Stimulated activated memory B cell treated with anti-CD40 and anti-IgM and Interleukin-4, amounts not matched to agents 10 μg/mL and 1 μg/mL and 100 μg/mL, for 72 hours (primary cell): ENCODE measurements at regions not wholly inside any gene's neighbourhood (a gene's known extent, or its start where the extent isn't known, plus 50 kb on each side); places are given as distances from the start of the nearest gene placed in this dataset.
A peak's percentile ranks its signal among the peaks of the same experiment; 100 is the strongest.

ENCODE experiments used
- ATAC-seq: fragments of 150-1000 bp; cut with Tn5 transposase; 2 replicates; pipeline ENCODE4 v1.10.0; 2021
- H3K27ac Mint-ChIP-seq: one replicate; pipeline ENCODE4 v1.8.0; 2022; ENCODE audit warnings: mild to moderate bottlenecking, mixed read lengths
- H3K27me3 Mint-ChIP-seq: one replicate; pipeline ENCODE4 v1.8.0; 2022; ENCODE audit warnings: mixed read lengths
- H3K36me3 Mint-ChIP-seq: one replicate; pipeline ENCODE4 v1.8.0; 2022; ENCODE audit warnings: mixed read lengths
- H3K4me1 Mint-ChIP-seq: one replicate; pipeline ENCODE4 v1.8.0; 2022; ENCODE audit warnings: mixed read lengths
- H3K4me3 Mint-ChIP-seq: one replicate; pipeline ENCODE4 v1.8.0; 2022; ENCODE audit warnings: mild to moderate bottlenecking, moderate library complexity, mixed read lengths
- H3K9me3 Mint-ChIP-seq: one replicate; pipeline ENCODE4 v1.8.0; 2022; ENCODE audit warnings: mixed read lengths

DNA sequence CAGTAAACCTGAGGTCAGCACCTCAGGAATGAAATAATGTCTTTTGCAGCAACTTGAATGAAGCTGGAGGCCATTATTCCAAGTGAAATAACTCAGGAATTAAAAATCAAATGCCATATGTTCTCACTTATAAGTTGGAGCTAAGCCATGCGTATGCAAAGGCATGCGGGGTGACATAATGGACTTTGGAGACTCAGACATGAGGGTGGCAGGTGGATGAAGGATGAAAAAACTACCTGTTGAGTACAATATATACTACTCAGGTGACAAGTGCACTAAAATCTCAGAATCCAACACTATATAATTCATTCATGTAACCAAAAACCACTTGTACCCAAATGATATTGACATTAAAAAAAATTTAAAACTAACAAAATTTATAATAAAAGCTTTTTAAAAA lies 1416.9 kb downstream of the UQCRFS1 start:
- no peak overlapping the region for H3K4me3 Mint-ChIP-seq
- H3K4me1 Mint-ChIP-seq: peaks cover 19% of the 10 kb centered on the region
- no peaks in the 10 kb centered on the region for H3K27me3 Mint-ChIP-seq
- peaks cover 14% of the 10 kb centered on the region for H3K36me3 Mint-ChIP-seq
- H3K27ac Mint-ChIP-seq: no peak overlapping the region
- no peaks in the 10 kb centered on the region for H3K9me3 Mint-ChIP-seq
- no peak for ATAC-seq

DNA sequence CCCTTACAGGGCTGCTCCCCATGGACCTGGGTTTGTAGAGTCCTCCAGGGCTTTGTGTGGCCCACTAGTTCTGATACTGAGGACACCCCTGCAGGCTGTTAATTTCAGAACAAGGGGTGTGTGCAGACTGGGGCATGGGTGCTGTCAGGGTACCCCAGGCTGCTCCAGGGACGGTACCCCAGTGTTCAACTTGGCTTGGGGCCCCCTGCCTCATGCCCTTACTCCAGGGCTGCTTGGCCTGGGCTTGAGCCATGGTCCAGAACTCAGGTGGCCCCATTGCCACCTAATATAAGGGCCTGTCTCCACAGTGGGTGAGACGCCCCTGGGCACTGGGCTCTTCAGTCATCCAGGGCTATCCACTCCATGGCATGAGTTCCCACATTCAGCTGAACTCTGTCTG lies 1417.6 kb downstream of the UQCRFS1 start:
- Mint-ChIP-seq H3K4me3 (no peak overlapping the region), H3K27ac (no peak overlapping the region)

DNA sequence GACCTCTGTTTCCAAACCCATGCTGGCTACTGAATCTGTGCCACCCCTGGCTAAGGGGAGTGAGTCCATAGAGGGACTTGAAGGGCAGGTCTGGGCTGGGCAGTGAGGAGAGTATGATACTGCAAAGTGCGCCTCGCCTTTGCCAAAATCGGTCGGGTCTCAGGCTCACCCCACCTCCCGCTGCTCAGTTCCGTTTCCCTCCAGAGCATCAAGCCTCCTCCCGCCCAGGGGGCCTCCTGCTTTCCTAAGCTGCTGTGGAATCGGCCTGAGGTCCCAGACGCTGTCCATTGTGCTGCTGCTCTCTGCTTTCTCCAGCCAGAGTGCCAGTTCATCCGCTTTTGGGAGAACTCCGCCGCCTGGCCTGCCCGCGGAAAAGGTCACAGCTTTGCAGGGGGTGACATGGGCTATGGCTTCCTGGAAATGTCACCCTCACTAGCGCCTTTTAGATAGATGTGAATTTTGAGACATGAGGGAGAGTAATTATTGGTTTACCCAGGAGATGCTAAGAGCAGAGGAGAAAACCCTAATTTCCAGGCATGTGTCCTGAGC lies 1418.4 kb downstream of the UQCRFS1 start:
- peak overlapping the region; percentile 93 for H3K4me3 Mint-ChIP-seq
- no peaks in the 10 kb centered on the region for H3K9me3 Mint-ChIP-seq
- H3K36me3 Mint-ChIP-seq: peaks cover 6% of the 10 kb centered on the region
- no peaks in the 10 kb centered on the region for H3K27me3 Mint-ChIP-seq
- H3K27ac Mint-ChIP-seq: peak overlapping the region; percentile 86
- peaks cover 17% of the 10 kb centered on the region for H3K4me1 Mint-ChIP-seq
- no peak for ATAC-seq

More for the DNA sequence above, 1417.6 kb downstream of the UQCRFS1 start:
- no peaks in the 10 kb centered on the region for H3K9me3 Mint-ChIP-seq
- ATAC-seq: no peak
- peaks cover 22% of the 10 kb centered on the region for H3K4me1 Mint-ChIP-seq
- H3K27me3 Mint-ChIP-seq: no peaks in the 10 kb centered on the region
- H3K36me3 Mint-ChIP-seq: peaks cover 12% of the 10 kb centered on the region

DNA sequence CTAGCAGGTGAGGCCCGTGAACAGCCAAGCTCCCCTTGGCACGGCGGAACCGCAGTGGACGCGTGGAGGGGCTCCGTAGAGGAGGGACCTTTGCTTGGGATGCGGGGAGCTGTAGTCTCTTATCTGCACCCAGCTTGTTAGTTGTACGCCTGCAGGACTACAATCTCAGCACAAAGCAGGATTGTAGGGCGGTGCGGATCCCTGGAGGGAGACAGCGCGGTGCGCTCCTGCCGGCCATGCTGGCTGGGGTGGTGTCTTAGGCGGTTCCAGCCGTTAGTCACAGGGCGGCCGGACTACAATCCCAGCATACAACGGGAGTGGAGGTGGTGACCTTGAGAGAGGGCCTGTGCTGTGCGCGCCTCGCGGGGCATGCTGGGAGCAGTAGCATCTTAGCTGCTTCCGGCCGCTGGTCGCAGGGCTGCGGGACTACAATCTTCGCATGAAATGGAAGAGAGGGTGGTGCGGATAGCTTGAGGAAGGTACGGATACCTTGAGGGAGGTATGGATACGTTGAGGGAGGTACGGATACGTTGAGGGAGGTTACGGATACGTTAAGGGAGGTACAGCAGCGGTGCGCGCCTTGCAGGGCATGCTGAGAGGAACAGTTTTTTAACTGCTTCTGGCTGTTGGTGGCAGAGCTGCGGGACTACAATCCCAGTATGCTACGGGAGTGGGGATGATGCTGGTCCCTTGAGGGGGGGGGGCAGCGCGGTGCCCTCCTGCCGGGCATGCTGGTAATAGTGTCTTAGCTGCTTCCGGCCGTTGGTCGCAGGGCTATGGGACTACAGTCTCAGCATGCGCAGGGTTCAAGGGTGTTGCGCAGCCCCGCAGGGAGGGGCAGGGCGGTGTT lies 1419.1 kb downstream of the UQCRFS1 start:
- peaks cover 6% of the 10 kb centered on the region for H3K36me3 Mint-ChIP-seq
- ATAC-seq: peak; percentile 98

DNA sequence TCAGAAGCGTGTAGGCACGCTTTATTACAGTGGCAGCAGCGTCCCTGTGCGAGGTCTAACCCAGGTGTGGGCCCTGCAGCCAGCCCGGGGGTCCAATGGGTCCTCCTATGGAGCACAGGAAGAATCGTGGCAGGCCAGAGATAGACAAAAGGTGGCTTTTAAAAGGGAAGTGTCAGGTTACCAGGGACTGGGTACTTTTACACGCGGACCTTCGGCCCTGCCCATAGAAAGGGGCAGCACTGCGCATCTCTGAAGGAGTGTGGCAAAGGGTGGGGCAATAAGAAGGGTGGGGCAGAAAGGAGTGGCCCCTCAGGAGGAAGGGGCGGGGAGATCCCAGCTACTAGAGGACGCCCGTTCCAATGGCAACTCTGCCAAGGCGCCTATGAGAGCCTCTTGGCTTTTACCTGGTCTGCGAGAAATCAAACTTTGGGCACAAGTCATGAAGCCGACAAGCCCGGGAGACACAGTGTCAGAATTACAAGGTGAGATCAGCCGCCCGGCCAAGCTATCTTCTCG lies 1419.8 kb downstream of the UQCRFS1 start:
- Mint-ChIP-seq H3K4me3 (peak overlapping the region; percentile 93), H3K27ac (peak overlapping the region; percentile 86), H3K4me1 (peaks cover 19% of the 10 kb centered on the region), H3K9me3 (no peaks in the 10 kb centered on the region), H3K27me3 (no peaks in the 10 kb centered on the region), H3K36me3 (peaks cover 6% of the 10 kb centered on the region)
- ATAC-seq: peak; percentile 93

More for the DNA sequence above, 1419.1 kb downstream of the UQCRFS1 start:
- H3K9me3 Mint-ChIP-seq: no peaks in the 10 kb centered on the region
- peaks cover 17% of the 10 kb centered on the region for H3K4me1 Mint-ChIP-seq
- H3K4me3 Mint-ChIP-seq: peak overlapping the region; percentile 93
- H3K27me3 Mint-ChIP-seq: no peaks in the 10 kb centered on the region
- H3K27ac Mint-ChIP-seq: peak overlapping the region; percentile 86

DNA sequence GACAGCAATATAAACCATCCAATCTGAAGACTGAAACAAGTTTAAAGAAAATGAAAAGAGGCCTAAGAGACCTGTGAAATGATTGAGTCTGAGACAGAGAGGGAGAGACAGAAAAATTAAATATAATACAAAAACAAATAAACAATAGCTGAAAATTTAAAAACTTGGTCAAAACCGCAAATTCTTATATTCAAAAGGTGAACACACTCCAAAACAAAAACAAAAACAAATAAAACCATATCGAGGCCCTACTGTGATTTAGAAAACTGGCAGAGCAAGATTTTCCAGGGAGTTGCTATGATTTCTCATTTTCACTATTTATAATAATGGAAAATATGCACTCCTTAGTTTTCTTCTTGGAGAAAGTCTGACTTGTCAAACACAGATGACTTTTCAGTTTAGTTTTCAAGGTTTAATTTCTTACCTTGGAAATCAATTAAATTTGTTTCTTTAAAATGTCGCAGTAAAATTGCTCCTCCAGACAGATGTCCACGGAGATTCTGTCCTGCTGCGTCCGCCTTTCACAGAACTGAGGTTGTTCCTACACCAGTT lies 1420.3 kb downstream of the UQCRFS1 start:
- Mint-ChIP-seq H3K4me3 (peak overlapping the region; percentile 93), H3K27me3 (no peaks in the 10 kb centered on the region), H3K36me3 (peaks cover 8% of the 10 kb centered on the region), H3K27ac (peak overlapping the region; percentile 86), H3K9me3 (no peaks in the 10 kb centered on the region), H3K4me1 (peaks cover 24% of the 10 kb centered on the region)
- no peak for ATAC-seq

DNA sequence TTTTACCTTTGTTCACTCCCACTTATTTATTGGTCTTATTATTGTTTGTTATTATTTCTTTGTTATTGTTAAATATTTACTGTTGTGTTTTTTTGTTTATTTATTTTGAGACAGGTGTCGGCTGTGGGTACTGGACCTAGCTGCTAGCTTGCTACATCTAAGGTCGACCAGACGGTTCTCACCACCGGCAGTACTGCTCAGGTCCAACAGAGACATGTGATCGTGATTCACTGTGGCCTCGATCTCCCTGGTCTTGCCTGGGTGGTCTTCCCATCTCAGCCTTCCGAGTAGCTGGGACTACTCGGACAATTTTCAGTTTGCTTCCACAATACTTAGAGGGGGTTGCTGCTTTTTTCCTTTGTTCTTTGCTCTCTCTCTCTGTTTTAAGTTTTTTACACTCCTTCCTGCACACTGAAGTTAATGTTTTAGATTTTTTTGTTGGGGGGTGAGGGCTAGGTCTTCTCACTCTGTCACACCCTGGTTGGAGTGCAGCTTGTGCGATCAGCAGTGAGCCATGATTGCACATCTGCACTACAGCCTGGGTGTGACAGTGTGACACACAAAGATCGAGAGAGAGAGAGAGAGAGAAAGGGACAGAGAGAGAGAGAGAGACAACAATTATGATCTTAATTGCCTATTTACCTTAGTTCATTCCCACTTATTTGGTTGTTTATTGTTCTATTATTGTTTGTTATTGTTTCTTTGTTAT lies 1432.4 kb downstream of the UQCRFS1 start:
- Mint-ChIP-seq H3K4me1 (peaks cover 14% of the 10 kb centered on the region), H3K9me3 (peaks cover 16% of the 10 kb centered on the region), H3K27ac (peak overlapping the region; percentile 90), H3K27me3 (no peaks in the 10 kb centered on the region), H3K36me3 (peaks cover 41% of the 10 kb centered on the region), H3K4me3 (peak overlapping the region; percentile 53)
- no peak for ATAC-seq

DNA sequence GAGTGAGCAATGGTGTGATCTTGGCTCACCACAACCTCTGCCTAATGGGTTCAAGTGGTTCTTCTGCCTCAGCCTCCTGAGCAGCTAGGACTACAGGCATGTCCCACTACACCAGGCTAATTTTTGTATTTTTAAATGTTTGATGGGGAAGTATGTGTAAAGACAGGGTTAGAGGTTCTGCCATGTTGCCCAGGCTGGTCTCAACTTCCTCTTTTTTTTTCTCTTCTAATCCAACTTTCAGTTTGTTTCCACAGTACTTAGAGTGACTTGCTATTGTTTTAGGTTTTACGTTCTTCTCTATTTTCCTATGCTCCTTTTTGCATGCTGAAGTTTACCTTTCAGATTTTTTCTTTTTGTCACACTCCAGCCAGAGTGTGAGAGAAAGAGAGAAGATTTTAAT lies 1433.0 kb downstream of the UQCRFS1 start:
- H3K9me3 Mint-ChIP-seq: peaks cover 17% of the 10 kb centered on the region
- H3K4me3 Mint-ChIP-seq: peak overlapping the region; percentile 50
- peaks cover 47% of the 10 kb centered on the region for H3K36me3 Mint-ChIP-seq
- H3K27me3 Mint-ChIP-seq: no peaks in the 10 kb centered on the region
- ATAC-seq: peak; percentile 87
- peak overlapping the region; percentile 90 for H3K27ac Mint-ChIP-seq
- H3K4me1 Mint-ChIP-seq: peaks cover 14% of the 10 kb centered on the region

DNA sequence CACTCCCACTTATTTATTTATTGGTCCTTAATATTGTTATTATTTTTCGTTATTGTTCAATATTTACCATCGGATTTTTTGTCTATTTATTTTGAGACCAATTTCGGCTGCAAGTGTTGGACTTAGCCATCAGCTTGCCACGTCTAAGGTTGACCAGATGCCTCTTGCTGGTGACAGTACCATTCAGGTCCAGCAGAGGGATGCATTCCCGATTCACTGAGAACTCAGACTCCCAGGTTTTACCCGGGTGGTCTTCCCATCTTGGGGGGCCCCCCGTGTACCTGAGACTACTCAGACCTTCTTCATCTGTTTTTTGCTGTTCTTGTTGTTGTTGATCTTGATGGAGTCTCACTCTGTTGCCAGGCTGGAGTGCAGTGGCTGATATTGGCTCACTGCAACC lies 1435.2 kb downstream of the UQCRFS1 start:
- ATAC-seq: no peak
- Mint-ChIP-seq H3K4me1 (peaks cover 14% of the 10 kb centered on the region), H3K9me3 (peaks cover 28% of the 10 kb centered on the region), H3K27me3 (no peaks in the 10 kb centered on the region), H3K27ac (no peak overlapping the region), H3K36me3 (peaks cover 69% of the 10 kb centered on the region), H3K4me3 (no peak overlapping the region)

DNA sequence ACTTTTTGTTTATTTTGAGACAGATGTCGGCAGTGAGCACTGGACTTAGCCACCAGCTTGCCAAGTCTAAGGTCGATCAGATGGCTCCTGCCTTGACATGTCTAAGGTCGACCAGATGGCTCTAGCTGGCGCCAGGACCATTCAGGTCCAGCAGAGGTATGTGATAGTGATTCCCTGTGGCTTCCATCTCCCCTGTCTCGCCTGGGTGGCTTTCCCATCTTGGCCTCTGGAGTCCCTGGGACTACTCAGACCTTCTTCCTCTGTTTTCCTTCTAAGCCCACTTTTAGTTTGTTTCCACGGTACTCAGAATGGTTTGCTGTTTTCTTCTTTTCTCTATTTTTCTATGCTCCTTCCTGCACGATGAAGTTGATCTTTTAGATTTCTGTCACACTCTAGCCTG lies 1435.7 kb downstream of the UQCRFS1 start:
- H3K27ac Mint-ChIP-seq: no peak overlapping the region
- no peak for ATAC-seq
- peaks cover 14% of the 10 kb centered on the region for H3K4me1 Mint-ChIP-seq
- peaks cover 74% of the 10 kb centered on the region for H3K36me3 Mint-ChIP-seq
- no peak overlapping the region for H3K4me3 Mint-ChIP-seq
- H3K27me3 Mint-ChIP-seq: no peaks in the 10 kb centered on the region
- peaks cover 31% of the 10 kb centered on the region for H3K9me3 Mint-ChIP-seq

DNA sequence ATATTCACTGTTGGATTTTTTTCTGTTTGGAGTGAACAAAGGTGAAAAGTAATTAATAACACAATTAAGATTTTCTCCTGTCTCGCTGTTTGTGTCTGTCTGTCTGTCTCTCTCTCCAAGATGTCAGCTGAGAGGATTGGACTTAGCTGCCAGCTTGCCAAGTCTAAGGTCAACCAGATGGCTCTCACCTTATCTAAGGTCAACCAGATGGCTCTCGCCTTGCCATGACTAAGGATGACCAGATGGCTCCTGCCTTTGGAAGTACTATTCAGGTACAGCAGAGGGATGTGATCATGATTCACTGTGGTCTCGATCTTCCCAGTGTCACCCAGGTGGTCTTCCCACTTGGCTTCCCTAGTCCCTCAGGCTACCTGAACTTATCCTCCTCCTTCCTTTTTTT lies 1436.4 kb downstream of the UQCRFS1 start:
- no peaks in the 10 kb centered on the region for H3K27me3 Mint-ChIP-seq
- H3K36me3 Mint-ChIP-seq: peaks cover 81% of the 10 kb centered on the region
- no peak overlapping the region for H3K27ac Mint-ChIP-seq
- H3K9me3 Mint-ChIP-seq: peaks cover 37% of the 10 kb centered on the region
- H3K4me1 Mint-ChIP-seq: peaks cover 14% of the 10 kb centered on the region
- no peak overlapping the region for H3K4me3 Mint-ChIP-seq
- ATAC-seq: no peak

DNA sequence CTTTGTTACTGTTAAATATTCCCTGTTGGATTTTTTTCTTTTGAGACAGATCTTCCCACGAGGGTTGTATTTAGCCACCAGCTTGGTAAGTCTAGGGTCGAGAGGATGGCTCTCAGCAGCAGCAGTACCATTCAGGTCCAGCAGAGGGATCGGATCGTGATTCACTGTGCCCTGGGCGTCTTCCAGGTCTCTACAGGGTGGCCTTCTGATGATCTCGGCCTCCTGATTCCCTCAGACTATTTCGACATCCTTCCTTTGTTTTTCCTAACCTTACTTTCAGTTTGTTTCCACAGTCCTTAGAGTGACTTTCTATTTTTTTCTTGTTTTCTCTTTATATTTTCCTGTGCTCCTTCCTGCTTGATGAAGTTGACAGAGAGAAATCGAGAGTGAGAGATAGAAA lies 1436.9 kb downstream of the UQCRFS1 start:
- Mint-ChIP-seq H3K4me3 (no peak overlapping the region), H3K27ac (no peak overlapping the region), H3K36me3 (peaks cover 83% of the 10 kb centered on the region)

DNA sequence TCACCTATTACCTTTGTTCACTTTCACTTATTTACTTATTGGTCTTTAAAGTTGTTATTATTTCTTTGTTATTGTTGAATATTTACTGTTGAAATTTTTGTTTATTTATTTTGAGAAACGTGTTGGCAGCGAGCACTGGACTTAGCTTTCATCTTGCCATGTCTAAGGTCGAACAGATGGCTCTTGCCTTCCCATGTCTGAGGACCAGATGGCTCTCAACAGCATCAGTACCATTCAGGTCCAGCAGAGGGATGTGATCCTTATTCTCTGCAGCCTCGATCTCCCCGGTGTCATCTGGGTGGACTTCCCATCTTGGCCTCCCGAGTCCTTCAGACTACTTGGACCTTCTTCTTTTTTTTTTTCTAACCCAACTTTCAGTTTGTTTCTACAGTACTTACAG lies 1437.6 kb downstream of the UQCRFS1 start:
- Mint-ChIP-seq H3K27me3 (no peaks in the 10 kb centered on the region), H3K4me1 (peaks cover 9% of the 10 kb centered on the region), H3K27ac (no peak overlapping the region), H3K4me3 (no peak overlapping the region), H3K9me3 (peaks cover 41% of the 10 kb centered on the region), H3K36me3 (peaks cover 86% of the 10 kb centered on the region)
- no peak for ATAC-seq

More for the DNA sequence above, 1436.9 kb downstream of the UQCRFS1 start:
- H3K4me1 Mint-ChIP-seq: peaks cover 14% of the 10 kb centered on the region
- peaks cover 41% of the 10 kb centered on the region for H3K9me3 Mint-ChIP-seq
- no peaks in the 10 kb centered on the region for H3K27me3 Mint-ChIP-seq
- no peak for ATAC-seq

DNA sequence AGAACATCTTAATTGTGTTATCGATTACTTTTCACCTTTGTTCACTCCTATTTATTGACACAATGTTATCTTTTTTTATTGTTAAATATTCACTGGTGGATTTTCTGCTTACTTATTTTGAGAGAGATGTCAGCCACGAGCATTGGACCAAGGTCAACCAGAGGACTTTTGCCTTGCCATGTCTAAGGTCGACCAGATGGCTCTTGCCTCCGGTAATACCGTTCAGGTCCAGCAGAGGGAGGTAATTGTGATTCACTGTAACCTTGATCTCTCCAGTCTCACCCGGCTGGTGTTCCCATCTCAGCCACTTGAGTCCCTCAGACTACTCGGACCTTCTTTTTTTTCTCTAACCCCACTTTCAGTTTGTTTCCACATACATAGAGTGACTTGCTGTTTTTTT lies 1438.1 kb downstream of the UQCRFS1 start:
- Mint-ChIP-seq H3K4me3 (no peak overlapping the region), H3K36me3 (peaks cover 91% of the 10 kb centered on the region), H3K27ac (no peak overlapping the region)

DNA sequence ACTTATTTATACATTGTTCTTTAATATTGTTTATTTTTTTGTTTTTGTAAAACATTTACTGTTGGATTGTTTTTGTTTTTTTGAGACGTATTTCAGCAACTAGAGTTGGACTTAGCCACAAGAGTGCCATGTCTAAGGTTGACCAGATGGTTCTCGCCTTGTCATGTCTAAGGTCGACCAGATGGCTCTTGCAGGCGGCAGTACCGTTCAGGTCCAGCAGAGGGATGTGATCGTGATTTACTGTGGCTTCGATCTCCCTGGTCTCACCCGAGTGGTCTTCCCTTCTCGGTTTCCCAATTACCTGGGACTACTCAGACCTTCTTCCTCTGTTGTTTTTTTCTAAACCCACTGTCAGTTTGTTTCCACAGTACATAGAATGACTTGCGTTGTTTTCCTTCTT lies 1438.6 kb downstream of the UQCRFS1 start:
- no peaks in the 10 kb centered on the region for H3K4me1 Mint-ChIP-seq
- H3K9me3 Mint-ChIP-seq: peaks cover 46% of the 10 kb centered on the region
- H3K27ac Mint-ChIP-seq: no peak overlapping the region
- H3K4me3 Mint-ChIP-seq: no peak overlapping the region
- no peak for ATAC-seq
- H3K36me3 Mint-ChIP-seq: peaks cover 90% of the 10 kb centered on the region
- H3K27me3 Mint-ChIP-seq: no peaks in the 10 kb centered on the region

More for the DNA sequence above, 1438.1 kb downstream of the UQCRFS1 start:
- Mint-ChIP-seq H3K4me1 (peaks cover 3% of the 10 kb centered on the region), H3K9me3 (peaks cover 45% of the 10 kb centered on the region), H3K27me3 (no peaks in the 10 kb centered on the region)
- no peak for ATAC-seq
